K562 (cell line): ENCODE measurements at regions not wholly inside any gene's neighbourhood (a gene's known extent, or its start where the extent isn't known, plus 50 kb on each side); places are given as distances from the start of the nearest gene placed in this dataset.

Experiments
- ATAC-seq: fragments of 200-7000 bp; cut with Tn5 transposase; 3 replicates; pipeline ENCODE4 v1.9.1; 2020; ENCODE audit warnings: moderate library complexity
- BruUV-seq: library from RNA; stranded (reverse); fragments of 400-500 nt; replicated peaks from 2 replicates; lab custom pipeline; 2021; lab: Mats Ljungman, UMichigan
- CTCF ChIA-PET: fragments of 300-600 bp; formaldehyde crosslinking; extraction: SDS; loops from one replicate; lab custom pipeline; 2021; ENCODE audit warnings: low intra/inter-chr PET ratio; lab: Yijun Ruan, JAX
- POLR2A ChIA-PET: fragments of 300-600, 350-650 bp; sonication (Branson Sonifier 250); formaldehyde crosslinking; extraction: SDS; loops from one replicate; lab custom pipeline; 2021; ENCODE audit warnings: antibody characterized with exemption, inconsistent platforms; lab: Yijun Ruan, JAX
- DNase-seq, 4 experiments: peaks; one replicate each; pipeline versions ENCODE4 v3.0.0 to v3.0.0-alpha.2; 2011 to 2018; ENCODE audit warnings: low spot score in 3 of 4, mixed read lengths in 3 of 4; ENCODE audit errors: extremely low read depth in 1 of 4
- FAIRE-seq: peaks from 2 replicates; lab custom pipeline; 2011; peaks lifted over from hg19 to GRCh38; lab: Jason Lieb, UNC
- H2AFZ ChIP-seq: 2 replicates; pipeline ENCODE4 v1.6.0; 2011; ENCODE audit warnings: low read depth, low read length, control low read depth, inconsistent platforms
- H3K27ac ChIP-seq: fragments of 200-600 bp; 3 replicates; pipeline ENCODE4 v1.8.0; 2011; ENCODE audit warnings: low read depth, mild to moderate bottlenecking, control low read depth, inconsistent platforms, low read length, moderate library complexity, mixed read lengths; ENCODE audit errors: extremely low read depth
- H3K27me3 ChIP-seq, 2 experiments: fragments of 300-600 bp in 1 of 2; 2 replicates in 1 of 2; 3 replicates in 1 of 2; pipeline versions ENCODE4 v1.6.0 to v1.8.0; 2011; ENCODE audit warnings: inconsistent platforms in 2 of 2, low read length in 2 of 2, mild to moderate bottlenecking in 1 of 2, mixed read lengths in 1 of 2, moderate library complexity in 1 of 2; ENCODE audit not compliant: control insufficient read depth in 2 of 2, insufficient read depth in 2 of 2
- H3K36me3 ChIP-seq: fragments of 300-600 bp; 3 replicates; pipeline ENCODE4 v1.8.0; 2011; ENCODE audit warnings: mild to moderate bottlenecking, low read length, inconsistent platforms; ENCODE audit not compliant: control insufficient read depth, insufficient read depth
- H3K4me1 ChIP-seq, 2 experiments: fragments of 200-600 bp in 1 of 2; replicated peaks in 1 of 2; 2 replicates in 1 of 2; 3 replicates in 1 of 2; pipeline versions ENCODE4 v1.5.1 to v1.8.0; 2011; ENCODE audit warnings: inconsistent platforms in 2 of 2, low read length in 2 of 2, mild to moderate bottlenecking in 1 of 2, mixed read lengths in 1 of 2, moderate library complexity in 1 of 2; ENCODE audit not compliant: control insufficient read depth in 2 of 2, insufficient read depth in 2 of 2
- H3K4me2 ChIP-seq: 2 replicates; pipeline ENCODE4 v1.6.1; 2011; ENCODE audit warnings: low read length, control low read depth, inconsistent platforms, mixed read lengths; ENCODE audit not compliant: insufficient read depth
- H3K4me3 ChIP-seq: fragments of 200-600 bp; sonication (generic), shearing (Covaris generic); 2 replicates; pipeline ENCODE4 v1.5.1; 2016; ENCODE audit warnings: control low read depth, inconsistent platforms
- H3K79me2 ChIP-seq: fragments of 200-600 bp; 3 replicates; pipeline ENCODE4 v1.8.0; 2011; ENCODE audit warnings: low read length, inconsistent platforms; ENCODE audit not compliant: control insufficient read depth, insufficient read depth
- H3K9ac ChIP-seq, 2 experiments: 2 replicates each; pipeline versions ENCODE4 v1.6.0 to v1.6.1; 2011; ENCODE audit warnings: low read depth in 2 of 2, low read length in 2 of 2, control low read depth in 1 of 2, inconsistent platforms in 1 of 2, mild to moderate bottlenecking in 1 of 2, mixed read lengths in 1 of 2; ENCODE audit not compliant: insufficient read depth in 1 of 2
- H3K9me1 ChIP-seq: one replicate; pipeline ENCODE4 v1.6.0; 2011; ENCODE audit warnings: inconsistent platforms, mild to moderate bottlenecking, low read length, moderate library complexity; ENCODE audit not compliant: control insufficient read depth, insufficient read depth
- H3K9me3 ChIP-seq: replicated peaks from 2 replicates; pipeline ENCODE4 v1.5.1; 2011; ENCODE audit warnings: low read depth, low read length, inconsistent platforms; ENCODE audit not compliant: control insufficient read depth, insufficient read depth
- H4K20me1 ChIP-seq: replicated peaks from 2 replicates; pipeline ENCODE4 v1.6.1; 2011; ENCODE audit warnings: low read length, inconsistent platforms, mixed read lengths; ENCODE audit not compliant: control insufficient read depth, insufficient read depth
- ADNP ChIP-seq: fragments of 200-800 bp; sonication (Bioruptor generic); IDR thresholded peaks from 2 replicates; pipeline ENCODE4 v1.6.1; 2016; ENCODE audit warnings: missing genetic modification characterization, missing compliant biosample characterization
- CHD4 ChIP-seq: fragments of 200-600 bp; sonication (generic); IDR thresholded peaks from 3 replicates; pipeline ENCODE4 v1.6.1; 2012; ENCODE audit warnings: low read depth, mild to moderate bottlenecking, mixed read lengths, low read length, inconsistent platforms; ENCODE audit not compliant: insufficient read depth, insufficient replicate concordance, poor library complexity, severe bottlenecking
- KHSRP ChIP-seq: fragments of 450-650 bp; IDR thresholded peaks from 2 replicates; pipeline ENCODE4 v1.6.1; 2017
- ZNF24 ChIP-seq: fragments of 450-650 bp; IDR thresholded peaks from 2 replicates; pipeline ENCODE4 v1.6.1; 2016
- ZNF431 ChIP-seq: sonication (generic); formaldehyde crosslinking; IDR thresholded peaks from 2 replicates; pipeline ENCODE4 v1.8.0; 2022; ENCODE audit warnings: mild to moderate bottlenecking, missing genetic modification reagents
- WGBS: fragments of 100-300 bp; shearing (Covaris generic); methylation state at CpG from one replicate; pipeline ENCODE4 v1.1.6; 2016; ENCODE audit warnings: low coverage, mixed read lengths; ENCODE audit not compliant: insufficient coverage; ENCODE audit errors: missing lambda C conversion rate; 5-methylcytosine and 5-hydroxymethylcytosine counted together
- in situ Hi-C: fragments of 300-500 bp; cut with MboI; formaldehyde crosslinking; loops from 4 replicates; pipeline ENCODE4 v1.15.0; 2018; ENCODE audit warnings: inconsistent platforms, mixed read lengths
- intact Hi-C: fragments of 100-400 bp; cut with micrococcal nuclease; formaldehyde crosslinking; loops from 2 replicates; pipeline ENCODE4 v1.14.2; 2022
- TF ChIP-seq, protein P1 (sequence below): fragments of 450-650 bp; IDR thresholded peaks from 2 replicates; pipeline ENCODE4 v1.6.1; 2016; ENCODE audit warnings: mild to moderate bottlenecking
- TF ChIP-seq, protein P2 (sequence below): fragments of 250-450 bp; sonication (Bioruptor Pico); IDR thresholded peaks from 2 replicates; pipeline ENCODE4 v1.8.0; 2022; ENCODE audit warnings: moderate library complexity, mild to moderate bottlenecking, inconsistent platforms
- TF ChIP-seq, protein P3 (sequence below): fragments of 250-450 bp; sonication (Bioruptor Pico); IDR thresholded peaks from 2 replicates; pipeline ENCODE4 v1.8.0; 2022; ENCODE audit warnings: inconsistent platforms

DNA sequence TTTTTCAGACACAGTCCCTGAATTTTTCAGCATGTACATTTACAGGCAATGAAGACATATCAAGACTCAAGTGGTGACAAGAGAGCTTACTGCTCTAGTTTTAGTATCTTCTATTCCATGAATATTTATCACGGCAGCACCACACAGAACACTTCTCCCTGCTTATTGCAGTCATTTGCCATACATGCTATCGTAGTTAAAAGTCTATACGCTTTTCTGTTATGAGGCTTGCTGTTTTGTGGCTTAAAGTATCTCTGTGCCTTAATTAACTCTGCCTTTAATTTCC lies 65.4 kb upstream of the GK2 start:
- Histone ChIP-seq H3K4me3 (no peak overlapping the region), H3K27me3 (no peaks in the 10 kb centered on the region), H2AFZ (peak overlapping the region; percentile 20; the same call in 1 of the 2 replicates), H3K9me3 (no peaks in the 10 kb centered on the region), H3K27ac (no peak overlapping the region), H3K9ac (no peak overlapping the region), H4K20me1 (no peaks in the 10 kb centered on the region), H3K79me2 (no peaks in the 10 kb centered on the region), H3K4me1 (no peaks in the 10 kb centered on the region), H3K36me3 (no peaks in the 10 kb centered on the region), H3K4me2 (no peak overlapping the region), H3K9me1 (no peaks in the 10 kb centered on the region)
- POLR2A ChIA-PET: no interaction called here
- no TSS peak for BruUV-seq
- WGBS: 17% methylated on average over 3 of the region's 3 CpGs
- FAIRE-seq (no peak), ATAC-seq (no peak), DNase-seq (no peak)
- intact Hi-C loops: no loop called here
- CTCF ChIA-PET: no interaction called here
- TF ChIP-seq, protein P1, sequence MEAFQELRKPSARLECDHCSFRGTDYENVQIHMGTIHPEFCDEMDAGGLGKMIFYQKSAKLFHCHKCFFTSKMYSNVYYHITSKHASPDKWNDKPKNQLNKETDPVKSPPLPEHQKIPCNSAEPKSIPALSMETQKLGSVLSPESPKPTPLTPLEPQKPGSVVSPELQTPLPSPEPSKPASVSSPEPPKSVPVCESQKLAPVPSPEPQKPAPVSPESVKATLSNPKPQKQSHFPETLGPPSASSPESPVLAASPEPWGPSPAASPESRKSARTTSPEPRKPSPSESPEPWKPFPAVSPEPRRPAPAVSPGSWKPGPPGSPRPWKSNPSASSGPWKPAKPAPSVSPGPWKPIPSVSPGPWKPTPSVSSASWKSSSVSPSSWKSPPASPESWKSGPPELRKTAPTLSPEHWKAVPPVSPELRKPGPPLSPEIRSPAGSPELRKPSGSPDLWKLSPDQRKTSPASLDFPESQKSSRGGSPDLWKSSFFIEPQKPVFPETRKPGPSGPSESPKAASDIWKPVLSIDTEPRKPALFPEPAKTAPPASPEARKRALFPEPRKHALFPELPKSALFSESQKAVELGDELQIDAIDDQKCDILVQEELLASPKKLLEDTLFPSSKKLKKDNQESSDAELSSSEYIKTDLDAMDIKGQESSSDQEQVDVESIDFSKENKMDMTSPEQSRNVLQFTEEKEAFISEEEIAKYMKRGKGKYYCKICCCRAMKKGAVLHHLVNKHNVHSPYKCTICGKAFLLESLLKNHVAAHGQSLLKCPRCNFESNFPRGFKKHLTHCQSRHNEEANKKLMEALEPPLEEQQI: no peak
- 0 out of 2 replicates have a peak, but pooled peaks have one; percentile 4 for TF ChIP-seq ZNF24
- in situ Hi-C loops: no loop called here

DNA sequence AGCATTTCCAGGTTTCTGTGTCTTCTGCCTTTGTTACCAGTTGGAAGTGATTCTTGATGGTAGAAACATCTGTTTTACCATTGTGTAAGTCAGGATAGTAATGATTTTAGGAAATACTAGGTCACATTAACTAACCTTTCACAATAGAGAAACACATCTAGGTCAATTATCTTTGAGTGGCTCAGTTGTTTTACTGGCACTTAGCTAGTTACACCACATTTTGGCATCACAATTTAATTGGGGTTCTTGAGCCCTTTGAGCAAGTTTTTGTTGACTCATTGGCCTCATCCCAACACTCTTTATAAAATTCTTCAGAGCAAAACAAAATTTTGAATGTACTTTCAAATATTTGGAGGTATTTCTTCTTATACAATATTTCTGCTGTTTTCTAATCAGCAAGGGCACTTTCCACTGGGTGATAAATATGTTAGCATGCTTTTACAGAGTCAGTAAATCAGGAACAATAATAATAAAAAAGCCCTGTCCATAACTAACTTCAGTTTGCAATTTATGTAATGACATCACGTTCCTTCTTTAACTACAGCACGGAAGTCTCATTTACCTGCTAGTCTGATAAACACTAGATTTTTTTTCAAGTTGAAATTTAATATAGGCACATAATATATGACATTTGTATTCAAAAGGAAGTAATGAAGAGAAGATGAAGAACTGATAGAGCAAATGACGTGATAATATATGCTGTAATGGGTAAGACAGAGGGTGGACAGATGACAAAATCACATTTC lies 64.8 kb upstream of the GK2 start:
- Histone ChIP-seq H3K9ac (no peak overlapping the region), H3K79me2 (no peaks in the 10 kb centered on the region), H3K4me2 (no peak overlapping the region), H3K27ac (no peak overlapping the region), H4K20me1 (no peaks in the 10 kb centered on the region), H3K9me1 (no peaks in the 10 kb centered on the region), H3K36me3 (no peaks in the 10 kb centered on the region), H3K9me3 (no peaks in the 10 kb centered on the region; the same call in 1 of the 2 replicates), H3K4me1 (no peaks in the 10 kb centered on the region), H3K4me3 (no peak overlapping the region), H3K27me3 (no peaks in the 10 kb centered on the region), H2AFZ (peak overlapping the region; percentile 20; the same call in 1 of the 2 replicates)
- DNase-seq: no peak
- no peak for ATAC-seq
- intact Hi-C loops (no loop called here), in situ Hi-C loops (no loop called here)
- WGBS: 10% methylated on average over 3 of the region's 3 CpGs
- ChIA-PET CTCF (no interaction called here), POLR2A (no interaction called here)
- BruUV-seq: no TSS peak
- no peak for FAIRE-seq
- TF ChIP-seq ZNF431 (CRISPR knock-in tag): no peak
- 0 out of 2 replicates have a peak, but pooled peaks have one; percentile 41 for TF ChIP-seq ZNF24
- TF ChIP-seq, protein P2, sequence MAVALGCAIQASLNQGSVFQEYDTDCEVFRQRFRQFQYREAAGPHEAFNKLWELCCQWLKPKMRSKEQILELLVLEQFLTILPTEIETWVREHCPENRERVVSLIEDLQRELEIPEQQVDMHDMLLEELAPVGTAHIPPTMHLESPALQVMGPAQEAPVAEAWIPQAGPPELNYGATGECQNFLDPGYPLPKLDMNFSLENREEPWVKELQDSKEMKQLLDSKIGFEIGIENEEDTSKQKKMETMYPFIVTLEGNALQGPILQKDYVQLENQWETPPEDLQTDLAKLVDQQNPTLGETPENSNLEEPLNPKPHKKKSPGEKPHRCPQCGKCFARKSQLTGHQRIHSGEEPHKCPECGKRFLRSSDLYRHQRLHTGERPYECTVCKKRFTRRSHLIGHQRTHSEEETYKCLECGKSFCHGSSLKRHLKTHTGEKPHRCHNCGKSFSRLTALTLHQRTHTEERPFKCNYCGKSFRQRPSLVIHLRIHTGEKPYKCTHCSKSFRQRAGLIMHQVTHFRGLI (CRISPR knock-in tag): no peak
- peak; percentile 72 for TF ChIP-seq CHD4
- TF ChIP-seq, protein P3, sequence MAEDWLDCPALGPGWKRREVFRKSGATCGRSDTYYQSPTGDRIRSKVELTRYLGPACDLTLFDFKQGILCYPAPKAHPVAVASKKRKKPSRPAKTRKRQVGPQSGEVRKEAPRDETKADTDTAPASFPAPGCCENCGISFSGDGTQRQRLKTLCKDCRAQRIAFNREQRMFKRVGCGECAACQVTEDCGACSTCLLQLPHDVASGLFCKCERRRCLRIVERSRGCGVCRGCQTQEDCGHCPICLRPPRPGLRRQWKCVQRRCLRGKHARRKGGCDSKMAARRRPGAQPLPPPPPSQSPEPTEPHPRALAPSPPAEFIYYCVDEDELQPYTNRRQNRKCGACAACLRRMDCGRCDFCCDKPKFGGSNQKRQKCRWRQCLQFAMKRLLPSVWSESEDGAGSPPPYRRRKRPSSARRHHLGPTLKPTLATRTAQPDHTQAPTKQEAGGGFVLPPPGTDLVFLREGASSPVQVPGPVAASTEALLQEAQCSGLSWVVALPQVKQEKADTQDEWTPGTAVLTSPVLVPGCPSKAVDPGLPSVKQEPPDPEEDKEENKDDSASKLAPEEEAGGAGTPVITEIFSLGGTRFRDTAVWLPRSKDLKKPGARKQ (CRISPR knock-in tag): no peak
- peak; percentile 1; the same call in 1 of the 2 replicates for TF ChIP-seq ADNP (tag)
- no peak for TF ChIP-seq KHSRP
